ENCODE measurements at regions not wholly inside any gene's neighbourhood (a gene's known extent, or its start where the extent isn't known, plus 50 kb on each side); places are given as distances from the start of the nearest gene placed in this dataset.

DNA sequence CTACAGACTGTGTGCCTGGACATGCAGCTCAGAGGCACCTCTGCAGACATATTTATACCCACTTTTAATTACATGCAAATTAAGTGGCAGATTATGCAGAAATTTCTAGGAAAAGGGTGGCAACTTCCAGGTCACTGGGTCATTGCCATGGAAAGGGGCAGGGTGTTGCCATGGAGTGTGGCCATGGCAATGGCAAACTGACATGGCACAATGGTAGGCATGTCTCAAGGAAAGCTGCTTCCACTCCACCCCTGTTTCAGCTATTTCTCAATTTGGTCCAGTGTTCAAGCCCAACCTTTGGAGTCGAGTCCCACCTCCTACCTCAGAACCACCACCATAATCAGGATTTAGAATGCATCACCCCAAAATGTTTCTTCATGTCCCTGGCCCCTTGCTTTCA is 170.7 kb upstream of the TSHZ3 start:
- TF ChIP-seq, protein P1, sequence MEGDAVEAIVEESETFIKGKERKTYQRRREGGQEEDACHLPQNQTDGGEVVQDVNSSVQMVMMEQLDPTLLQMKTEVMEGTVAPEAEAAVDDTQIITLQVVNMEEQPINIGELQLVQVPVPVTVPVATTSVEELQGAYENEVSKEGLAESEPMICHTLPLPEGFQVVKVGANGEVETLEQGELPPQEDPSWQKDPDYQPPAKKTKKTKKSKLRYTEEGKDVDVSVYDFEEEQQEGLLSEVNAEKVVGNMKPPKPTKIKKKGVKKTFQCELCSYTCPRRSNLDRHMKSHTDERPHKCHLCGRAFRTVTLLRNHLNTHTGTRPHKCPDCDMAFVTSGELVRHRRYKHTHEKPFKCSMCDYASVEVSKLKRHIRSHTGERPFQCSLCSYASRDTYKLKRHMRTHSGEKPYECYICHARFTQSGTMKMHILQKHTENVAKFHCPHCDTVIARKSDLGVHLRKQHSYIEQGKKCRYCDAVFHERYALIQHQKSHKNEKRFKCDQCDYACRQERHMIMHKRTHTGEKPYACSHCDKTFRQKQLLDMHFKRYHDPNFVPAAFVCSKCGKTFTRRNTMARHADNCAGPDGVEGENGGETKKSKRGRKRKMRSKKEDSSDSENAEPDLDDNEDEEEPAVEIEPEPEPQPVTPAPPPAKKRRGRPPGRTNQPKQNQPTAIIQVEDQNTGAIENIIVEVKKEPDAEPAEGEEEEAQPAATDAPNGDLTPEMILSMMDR (IDR thresholded peaks at IDR 0.05; ENCODE audit: low read depth, low read length, poor library complexity, severe bottlenecking): no peak
- no peak for TF ChIP-seq EZH2phosphoT487 (IDR thresholded peaks at IDR 0.05; ENCODE audit: borderline replicate concordance, low read length)
